HFF-Myc (cell line): ENCODE measurements at regions not wholly inside any gene's neighbourhood (a gene's known extent, or its start where the extent isn't known, plus 50 kb on each side); places are given as distances from the start of the nearest gene placed in this dataset.

Experiments used
- DNase-seq: peaks from one replicate; pipeline ENCODE4 v3.0.0-alpha.2; 2011; ENCODE audit warnings: low read depth; ENCODE audit errors: extremely low read depth
- H3K4me3 ChIP-seq: replicated peaks from 2 replicates; pipeline ENCODE4 v1.5.1; 2011; ENCODE audit warnings: low read depth, mild to moderate bottlenecking, control low read depth, low read length
- TF ChIP-seq, protein P1 (sequence below): IDR thresholded peaks from 2 replicates; pipeline ENCODE4 v1.5.1; 2012; ENCODE audit warnings: mild to moderate bottlenecking, low read depth, low read length, control low read depth; ENCODE audit errors: missing control alignments

DNA sequence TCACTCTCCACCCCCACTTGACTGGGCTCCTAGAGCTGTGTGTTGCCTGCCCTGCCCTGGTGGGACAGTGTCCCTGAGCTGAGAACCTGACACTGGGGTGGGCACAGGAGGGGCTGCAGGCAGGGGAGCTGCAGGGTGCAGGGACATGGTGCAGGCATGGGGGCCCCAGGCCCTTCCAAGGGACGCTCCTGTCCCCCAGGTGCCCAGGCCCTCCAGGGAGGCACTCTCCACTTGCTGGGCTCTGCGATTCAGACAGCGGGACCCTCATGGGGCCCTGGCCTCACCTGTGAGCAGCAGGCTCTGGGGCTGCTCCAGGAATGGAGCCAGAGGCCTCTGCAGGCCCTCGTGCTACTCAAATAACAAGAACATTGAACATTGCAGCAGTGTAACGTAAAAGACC, 89.4 kb downstream of the BARX1 start:
- no peak overlapping the region for H3K4me3 ChIP-seq
- TF ChIP-seq, protein P1, sequence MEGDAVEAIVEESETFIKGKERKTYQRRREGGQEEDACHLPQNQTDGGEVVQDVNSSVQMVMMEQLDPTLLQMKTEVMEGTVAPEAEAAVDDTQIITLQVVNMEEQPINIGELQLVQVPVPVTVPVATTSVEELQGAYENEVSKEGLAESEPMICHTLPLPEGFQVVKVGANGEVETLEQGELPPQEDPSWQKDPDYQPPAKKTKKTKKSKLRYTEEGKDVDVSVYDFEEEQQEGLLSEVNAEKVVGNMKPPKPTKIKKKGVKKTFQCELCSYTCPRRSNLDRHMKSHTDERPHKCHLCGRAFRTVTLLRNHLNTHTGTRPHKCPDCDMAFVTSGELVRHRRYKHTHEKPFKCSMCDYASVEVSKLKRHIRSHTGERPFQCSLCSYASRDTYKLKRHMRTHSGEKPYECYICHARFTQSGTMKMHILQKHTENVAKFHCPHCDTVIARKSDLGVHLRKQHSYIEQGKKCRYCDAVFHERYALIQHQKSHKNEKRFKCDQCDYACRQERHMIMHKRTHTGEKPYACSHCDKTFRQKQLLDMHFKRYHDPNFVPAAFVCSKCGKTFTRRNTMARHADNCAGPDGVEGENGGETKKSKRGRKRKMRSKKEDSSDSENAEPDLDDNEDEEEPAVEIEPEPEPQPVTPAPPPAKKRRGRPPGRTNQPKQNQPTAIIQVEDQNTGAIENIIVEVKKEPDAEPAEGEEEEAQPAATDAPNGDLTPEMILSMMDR, result no peak
- no peak for DNase-seq

DNA sequence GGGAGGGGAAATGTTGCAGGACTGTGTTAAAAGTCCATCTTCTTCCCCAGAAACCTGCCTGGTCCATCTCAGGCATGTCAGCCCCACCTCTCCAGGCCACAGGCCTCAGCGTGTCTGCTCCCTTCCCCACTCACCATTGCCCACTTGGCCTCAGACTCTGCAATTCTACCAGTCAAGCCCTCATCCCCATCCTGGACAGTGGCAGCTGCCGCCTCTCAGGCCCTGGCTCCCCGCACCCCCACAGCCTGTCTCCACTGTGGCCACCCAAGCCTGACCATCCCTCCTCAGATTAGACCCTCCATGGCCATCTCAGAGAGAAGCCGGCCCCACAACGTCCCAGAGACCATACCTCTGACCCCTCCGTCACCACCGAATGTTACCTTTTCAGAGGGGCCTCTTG, 89.9 kb downstream of the BARX1 start:
- no peak overlapping the region for H3K4me3 ChIP-seq
- TF ChIP-seq, protein P1, result no peak
- DNase-seq, result no peak

DNA sequence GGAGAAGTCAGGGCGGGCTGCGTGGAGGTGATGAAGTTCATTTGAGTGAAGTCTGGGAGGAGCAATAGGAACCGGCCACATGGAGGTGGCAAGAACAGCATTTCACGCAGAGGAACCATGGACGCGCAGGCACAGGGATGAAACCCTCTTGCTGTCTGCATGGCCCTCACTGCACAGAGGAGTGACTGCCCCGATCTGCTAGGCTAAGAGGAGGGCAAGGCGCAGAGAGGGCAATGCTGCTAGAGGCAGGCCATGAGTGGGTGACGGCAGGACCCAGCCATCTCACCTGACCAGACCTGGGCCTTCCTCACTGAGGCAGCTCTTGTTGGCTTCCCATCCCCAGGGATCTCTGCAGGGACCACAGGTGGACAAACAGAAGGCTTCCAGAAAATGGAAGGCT, 90.3 kb downstream of the BARX1 start:
- no peak overlapping the region for H3K4me3 ChIP-seq
- TF ChIP-seq, protein P1, result no peak
- DNase-seq, result no peak

DNA sequence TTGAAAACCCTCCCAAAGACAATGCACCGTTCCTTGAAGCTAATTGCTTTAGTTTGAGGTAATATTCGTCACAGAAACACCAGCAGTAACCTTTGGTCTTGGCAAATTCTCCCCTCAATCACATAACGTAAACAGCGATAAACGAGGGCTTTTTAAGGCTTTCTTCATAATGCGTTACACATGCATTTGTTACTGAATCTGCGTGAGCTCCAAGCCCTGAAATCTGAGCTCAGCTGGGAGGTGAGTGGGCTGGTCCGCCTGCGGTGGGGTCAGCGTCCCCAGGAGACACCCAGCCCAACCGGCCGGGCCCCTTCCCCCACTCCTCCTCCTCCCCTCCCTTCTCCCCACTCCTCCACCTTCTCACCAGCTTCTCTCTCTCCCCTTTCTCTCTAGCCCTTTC, 91.1 kb downstream of the BARX1 start:
- TF ChIP-seq, protein P1, result no peak

DNA sequence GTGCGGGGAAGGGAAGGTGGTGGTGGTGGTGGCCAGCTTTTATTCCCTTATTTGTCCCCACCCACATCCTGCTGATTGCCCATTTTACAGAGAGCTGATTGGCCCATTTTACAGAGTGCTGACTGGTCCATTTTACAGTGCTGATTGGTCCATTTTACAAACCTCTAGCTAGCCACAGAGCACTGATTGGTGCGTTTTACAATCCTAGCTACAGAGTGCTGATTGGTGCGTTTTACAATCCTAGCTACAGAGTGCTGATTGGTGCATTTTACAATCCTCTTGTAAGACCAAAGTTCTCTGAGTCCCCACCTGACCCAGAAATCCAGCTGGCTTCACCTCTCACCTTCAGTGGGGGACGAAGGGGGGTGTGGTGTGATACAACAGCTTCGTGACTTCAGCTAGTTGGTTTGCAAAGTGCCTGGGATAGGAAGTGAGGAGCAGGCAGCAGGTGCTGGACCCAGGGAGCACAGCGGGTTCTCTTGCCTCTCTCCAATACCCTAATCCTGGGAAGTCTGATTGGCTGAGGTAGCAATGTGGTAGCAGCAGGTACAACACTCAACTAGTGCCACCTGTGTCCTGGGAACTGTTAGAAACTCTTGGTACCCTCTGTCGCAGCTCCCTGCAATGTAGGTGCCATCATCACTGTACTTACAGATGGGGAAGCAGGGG, 92.1 kb downstream of the BARX1 start:
- no peak overlapping the region for H3K4me3 ChIP-seq
- no peak for DNase-seq
- TF ChIP-seq, protein P1, result no peak

More for the DNA sequence above, 91.1 kb downstream of the BARX1 start:
- DNase-seq, result peak; percentile 14
- no peak overlapping the region for H3K4me3 ChIP-seq

DNA sequence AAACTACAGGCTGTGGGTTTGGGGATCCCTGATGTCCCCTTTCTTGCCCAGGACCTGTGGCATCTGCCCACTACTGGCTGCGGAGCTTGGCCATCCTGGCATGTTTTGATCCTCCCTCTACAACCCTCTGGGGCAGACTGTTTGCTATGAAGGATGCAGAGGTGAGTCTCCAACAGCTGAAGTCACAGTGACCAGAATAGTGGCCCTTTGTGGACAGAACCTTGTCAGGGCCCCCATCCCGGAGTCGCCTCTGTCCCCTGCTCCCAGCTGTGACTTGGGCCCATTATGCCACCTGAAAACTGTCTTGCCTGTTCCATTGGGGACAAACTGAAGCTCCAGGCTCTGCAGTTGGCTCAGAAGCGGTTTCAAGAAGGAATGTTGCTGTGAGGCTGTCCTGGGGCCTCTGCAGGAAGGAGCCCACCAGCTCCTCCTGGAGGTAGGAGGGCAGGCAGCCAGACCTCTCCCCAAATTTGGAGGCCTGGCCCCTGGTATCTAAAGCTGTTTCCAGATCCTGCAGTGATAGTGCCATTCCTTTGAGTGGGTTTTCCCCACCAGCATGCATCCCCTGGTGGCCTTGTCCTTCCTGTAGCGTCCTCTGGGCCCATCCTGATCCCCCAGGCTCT, 93.3 kb downstream of the BARX1 start:
- DNase-seq, result no peak
- TF ChIP-seq, protein P1, result no peak
- no peak overlapping the region for H3K4me3 ChIP-seq
